GM21381 (cell line): ENCODE measurements at regions not wholly inside any gene's neighbourhood (a gene's known extent, or its start where the extent isn't known, plus 50 kb on each side); places are given as distances from the start of the nearest gene placed in this dataset.
"Not testable (repeated sequence)": the region's sequence is repeated elsewhere in the genome, so short reads cannot be mapped to it uniquely, and the experiment has no call there.

Experiments used
- ATAC-seq: cut with Tn5 transposase; IDR thresholded peaks from one replicate; pipeline ENCODE4 v1.9.1; 2021; ENCODE audit warnings: mild to moderate bottlenecking, moderate library complexity; ENCODE audit not compliant: unreplicated experiment

DNA sequence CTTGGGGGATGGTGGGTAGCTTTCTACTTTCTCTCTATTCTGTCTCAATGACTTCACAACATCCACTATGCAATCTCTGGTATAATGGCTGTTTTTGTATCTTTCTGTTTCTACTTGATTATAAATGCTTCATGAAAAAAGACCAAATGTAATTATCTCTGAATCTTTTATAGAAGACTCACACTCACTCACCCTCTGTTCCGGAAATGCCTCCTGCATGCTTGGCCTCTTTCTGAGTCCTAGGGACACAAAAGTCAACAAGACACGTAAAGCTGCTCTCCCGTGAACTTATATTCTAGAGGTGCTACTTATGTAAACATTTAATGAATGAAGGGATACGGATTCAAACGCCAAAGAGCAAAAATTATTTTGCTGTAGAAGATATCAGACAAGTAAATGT lies 502.2 kb upstream of the SOX11 start:
- no peak for ATAC-seq

DNA sequence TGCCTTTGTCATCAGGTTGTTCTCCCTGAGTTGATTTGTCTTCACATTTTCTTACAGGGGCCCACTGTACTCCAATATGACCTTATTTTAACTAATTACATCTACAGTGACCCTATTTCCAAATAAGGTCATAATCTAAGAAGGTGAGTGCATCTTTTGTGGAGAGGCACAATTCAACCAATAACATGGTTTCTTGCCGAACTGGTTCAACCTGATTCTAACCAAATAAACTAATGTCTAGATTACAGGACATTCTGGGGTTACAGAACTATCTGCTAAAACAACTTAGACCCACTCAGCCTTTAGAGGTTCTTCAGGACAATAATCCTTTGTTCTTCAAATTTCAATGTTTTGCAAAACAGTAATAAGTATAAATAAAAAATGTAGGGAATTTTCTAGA lies 496.5 kb upstream of the SOX11 start:
- ATAC-seq, result no peak

DNA sequence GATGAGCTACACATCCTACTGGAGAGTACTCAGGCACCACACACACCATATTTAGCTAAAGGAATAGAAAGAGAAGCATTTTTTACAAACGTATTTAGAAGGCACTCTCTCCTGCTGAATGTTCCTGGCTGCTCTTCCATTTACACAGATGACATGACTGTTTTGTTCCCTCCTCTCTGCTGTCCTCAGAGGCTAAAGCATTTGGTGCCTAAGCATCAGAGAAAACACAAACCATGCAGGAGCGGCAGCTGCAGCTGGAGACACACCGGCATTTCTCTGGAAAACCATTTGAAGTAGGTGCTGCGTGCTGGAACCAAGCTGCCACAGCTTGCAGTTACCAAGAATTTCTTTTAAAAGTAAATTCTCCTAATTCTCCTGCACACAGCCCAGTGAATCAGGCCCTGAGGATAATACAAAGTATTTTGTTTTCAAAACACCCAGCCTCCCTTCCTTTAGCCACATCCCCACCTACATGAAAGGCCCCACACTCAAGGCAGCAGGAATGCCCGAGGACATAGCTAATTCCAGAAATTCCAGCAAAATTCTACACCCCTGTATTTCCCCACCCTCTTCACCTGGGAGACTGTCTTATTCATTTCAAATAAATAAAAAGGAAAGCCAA lies 488.9 kb upstream of the SOX11 start:
- no peak for ATAC-seq

DNA sequence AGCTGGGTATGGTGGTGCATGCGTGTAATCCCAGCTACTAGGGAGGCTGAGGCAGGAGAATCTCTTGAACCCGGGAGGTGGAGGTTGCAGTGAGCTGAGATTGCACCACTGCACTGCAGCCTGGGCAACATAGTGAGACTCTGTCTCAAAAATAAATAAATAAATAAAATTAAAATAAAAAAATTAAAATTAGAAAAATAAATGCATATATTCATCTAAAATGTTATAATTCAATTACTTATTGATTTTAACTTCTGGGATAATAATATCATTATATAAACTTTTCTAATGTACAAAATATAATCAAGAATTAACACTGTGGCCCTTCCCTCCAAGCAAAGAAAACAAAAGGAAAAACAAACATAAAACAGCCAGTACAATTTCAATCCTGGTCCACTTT lies 485.4 kb upstream of the SOX11 start:
- not testable (repeated sequence) for ATAC-seq

DNA sequence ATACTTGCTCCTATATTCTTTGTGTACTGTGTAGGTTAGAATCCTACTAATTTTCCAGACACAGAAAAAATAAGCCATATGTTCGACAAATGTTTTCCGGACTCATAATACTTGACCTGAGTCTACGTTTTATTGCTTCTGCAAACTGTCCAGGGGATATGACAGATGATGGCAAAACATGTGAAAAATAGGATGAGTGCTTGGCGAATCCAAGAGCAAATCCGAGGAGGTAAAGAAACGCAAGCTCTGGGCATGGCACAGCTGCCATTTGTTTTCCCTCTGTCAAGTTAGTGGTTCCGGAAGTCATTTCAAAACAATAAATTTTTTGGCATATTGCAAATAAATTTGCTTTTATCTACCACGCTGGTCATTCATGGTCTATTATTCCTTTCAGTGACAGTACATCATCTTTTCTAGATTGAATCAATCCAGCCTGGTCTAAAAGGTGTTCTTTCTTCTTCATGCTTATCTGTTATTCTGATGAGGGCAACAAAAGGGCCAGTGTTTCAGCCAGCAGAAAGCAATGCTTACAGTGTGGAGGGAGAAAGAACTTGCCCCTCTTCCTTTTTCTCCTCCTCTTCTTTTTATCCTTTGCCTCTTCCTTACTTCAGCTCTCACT lies 476.1 kb upstream of the SOX11 start:
- no peak for ATAC-seq

DNA sequence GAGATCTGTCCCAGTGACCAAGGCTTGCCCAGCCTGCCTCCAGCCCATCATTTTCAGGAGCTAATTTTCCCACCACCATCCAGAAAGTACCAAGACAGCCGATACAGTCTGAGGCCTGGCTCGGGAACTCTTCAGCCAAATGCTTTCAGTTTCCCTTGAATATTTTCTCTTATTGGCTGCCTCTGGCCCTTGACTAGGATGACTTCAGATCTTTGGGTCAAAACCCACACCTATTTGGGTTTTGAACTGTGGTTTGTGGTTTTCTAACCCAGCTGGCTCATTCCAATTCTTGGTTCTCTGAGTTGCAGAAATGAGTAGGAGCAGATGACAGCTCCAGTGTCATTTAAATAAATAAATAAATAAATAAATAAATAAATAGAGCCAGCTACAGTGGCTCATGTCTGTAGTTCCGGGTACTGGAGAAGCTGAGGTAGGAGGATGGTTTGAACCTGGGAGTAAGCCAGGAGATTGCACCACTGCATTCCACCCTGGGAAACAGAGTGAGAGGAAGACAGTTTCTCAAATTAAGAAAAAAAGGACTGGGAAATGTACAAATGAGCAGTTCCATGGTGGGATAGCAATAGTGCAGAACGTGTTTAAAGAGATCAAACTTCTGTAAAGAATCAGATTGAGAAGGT lies 465.0 kb upstream of the SOX11 start:
- ATAC-seq, result no peak

DNA sequence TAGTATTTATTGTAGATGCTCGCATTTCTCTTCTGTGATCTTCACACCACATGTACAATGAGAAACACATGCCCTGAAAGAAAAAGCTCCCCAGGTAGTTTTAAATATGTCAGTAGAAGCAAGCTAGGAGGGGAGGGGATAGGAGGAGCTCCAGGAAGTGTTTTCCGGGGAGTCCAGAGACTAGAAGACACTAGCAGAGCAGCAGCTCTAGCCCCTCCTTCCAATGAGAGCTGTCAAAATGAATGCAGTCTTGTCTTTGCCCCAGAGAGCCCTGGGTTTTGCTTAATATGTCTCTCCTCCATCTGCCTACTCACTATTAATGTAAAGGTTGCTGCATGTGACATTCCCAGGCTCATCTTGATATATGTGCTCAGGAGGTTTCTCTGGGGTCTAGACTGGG lies 462.6 kb upstream of the SOX11 start:
- no peak for ATAC-seq

DNA sequence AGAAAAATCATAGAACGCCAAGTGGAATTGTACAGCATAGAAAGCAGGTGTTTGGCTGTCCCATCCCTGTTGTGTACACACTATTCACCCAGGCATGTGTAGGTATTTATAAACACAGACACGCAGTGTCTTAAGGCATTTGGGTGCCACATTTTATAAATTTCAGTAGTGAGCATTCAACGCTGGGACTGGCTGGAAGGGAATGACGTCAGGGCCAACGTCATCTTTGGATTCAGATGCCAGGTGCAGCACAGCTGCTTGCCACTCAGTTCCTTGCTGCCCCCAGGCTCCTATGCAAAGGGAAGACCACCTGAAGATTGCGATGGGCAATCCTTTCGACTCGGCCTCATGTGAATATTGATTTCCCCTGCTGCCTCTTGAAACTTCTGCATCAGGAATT lies 461.7 kb upstream of the SOX11 start:
- no peak for ATAC-seq

DNA sequence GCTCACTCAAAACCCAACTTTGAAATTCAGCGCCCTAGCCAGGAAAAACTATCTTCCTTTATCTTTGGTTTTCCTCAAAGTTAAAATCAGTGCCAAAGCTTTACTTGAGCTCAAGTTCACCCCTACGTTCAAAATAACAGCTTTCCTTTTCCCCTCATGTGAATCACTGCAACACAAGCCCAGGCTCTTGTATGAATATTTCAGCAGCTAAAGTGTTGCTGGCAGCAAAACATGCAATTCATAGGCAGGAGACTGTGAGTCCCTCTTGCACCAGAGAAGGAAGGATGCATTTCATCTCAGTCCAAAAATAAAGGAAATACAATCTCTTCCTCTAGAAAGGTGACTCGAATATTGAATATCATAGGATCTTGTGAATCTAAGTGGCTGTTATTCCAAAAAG lies 461.3 kb upstream of the SOX11 start:
- ATAC-seq, result no peak

DNA sequence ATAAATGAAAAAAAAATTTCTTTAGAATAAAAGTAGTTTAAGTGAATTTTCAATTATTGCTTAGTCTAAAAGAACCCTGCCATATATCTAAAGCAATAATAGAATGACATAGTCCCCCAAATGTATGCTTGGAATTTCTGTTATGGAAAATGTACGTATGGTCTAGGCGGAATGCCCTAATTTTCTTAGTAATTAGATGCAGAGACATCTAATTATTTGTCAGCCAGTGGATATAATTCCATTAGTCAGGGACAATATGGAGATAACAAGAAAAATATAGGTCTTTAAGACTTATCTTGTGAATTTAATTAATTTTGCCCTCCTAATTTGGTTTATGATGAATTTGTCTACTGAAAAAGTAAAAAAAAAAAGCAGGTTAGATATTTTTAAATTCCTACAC lies 460.9 kb upstream of the SOX11 start:
- no peak for ATAC-seq

DNA sequence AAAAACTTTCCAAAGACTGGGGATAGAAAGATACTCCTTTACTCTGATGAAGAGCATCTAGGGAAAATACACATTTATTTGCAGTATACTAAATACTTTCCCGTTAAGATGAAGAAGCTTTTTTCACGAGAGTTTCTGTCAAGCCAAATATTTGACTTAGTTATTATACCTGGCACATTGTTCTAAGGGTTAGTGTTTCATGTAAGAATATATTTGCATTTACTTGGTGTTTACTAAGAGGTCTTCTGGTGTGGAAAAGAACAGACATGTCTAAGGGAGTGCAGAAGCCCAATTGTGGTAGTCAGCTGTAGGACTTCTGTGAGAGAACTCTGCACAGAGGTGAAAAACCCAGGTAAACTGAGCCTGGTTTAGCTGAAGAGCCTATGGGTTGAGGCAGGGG lies 457.6 kb upstream of the SOX11 start:
- no peak for ATAC-seq

DNA sequence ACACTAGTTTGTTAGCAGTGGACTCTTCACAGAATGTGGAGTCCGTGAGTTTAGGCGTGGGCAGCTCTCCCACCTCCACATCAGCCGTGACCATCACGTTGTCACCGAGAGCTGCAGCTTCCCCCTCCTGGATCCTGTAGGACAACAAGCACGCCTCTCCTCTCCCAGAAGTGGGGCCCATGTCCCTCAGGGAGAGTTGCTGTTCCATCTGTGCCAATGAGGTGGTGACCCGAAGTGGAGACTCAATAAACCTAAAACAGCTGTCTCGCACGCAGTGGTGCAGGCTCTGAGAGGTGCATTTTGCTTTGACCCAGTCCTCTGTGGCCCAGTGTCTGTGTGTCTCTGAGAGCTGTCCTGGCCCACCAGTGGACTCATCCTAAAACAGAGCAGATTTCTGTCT lies 456.5 kb upstream of the SOX11 start:
- ATAC-seq, result no peak

DNA sequence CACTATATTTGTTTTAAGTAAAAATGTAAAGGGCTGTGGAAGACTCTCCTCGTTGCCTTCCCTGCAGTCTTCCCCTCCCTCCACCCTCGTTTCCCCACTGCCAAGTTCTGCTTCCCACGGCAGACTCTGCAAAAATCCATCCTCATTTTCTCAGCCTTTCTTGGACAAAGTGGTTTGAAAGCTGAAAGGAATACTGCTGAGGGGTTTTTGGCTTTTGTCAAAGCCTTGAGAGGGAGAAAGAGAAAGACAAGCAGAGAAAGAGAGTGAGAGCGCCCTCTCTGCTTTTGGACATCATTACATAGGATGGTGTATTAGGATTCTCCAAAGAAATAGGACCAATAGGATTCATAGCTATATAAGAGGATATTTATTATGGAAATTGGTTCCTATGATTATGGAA lies 455.9 kb upstream of the SOX11 start:
- no peak for ATAC-seq

DNA sequence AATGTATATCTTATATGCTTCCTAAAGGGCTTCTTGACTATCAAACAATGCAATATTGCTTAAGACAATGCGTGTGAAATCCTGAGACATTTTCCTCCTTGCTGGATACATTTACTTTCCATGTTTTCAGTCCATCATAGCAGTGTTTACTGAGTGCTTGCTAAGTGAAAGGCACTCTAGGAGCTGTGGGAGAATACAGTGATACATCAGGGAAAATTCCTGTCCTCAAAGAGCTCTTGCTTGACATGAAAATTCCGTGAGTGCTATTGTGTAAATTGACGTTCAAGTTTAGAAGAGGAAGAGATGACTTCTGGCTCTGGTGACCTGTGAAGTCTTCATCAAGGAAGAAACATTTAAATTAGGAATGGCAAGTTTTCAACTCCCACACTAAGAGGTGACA lies 449.4 kb upstream of the SOX11 start:
- no peak for ATAC-seq

DNA sequence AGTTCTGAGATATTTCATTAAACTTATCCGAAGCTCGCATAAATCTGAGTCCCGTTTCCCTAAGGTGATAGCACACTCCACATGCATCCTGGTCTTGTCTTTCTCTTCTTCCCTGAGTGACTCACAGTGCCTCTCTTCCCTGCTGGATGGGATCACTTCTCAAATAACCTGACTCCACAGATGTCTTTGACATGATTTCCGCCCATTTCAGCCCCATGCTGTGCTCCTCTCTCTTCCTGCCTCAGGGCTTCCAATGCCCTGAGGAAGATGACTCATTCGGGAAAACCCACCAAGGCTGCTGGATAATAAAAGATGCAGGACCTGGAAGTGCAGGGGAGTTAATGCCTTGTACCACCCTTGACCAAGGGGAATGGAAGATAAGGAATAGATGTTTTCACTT lies 441.7 kb upstream of the SOX11 start:
- ATAC-seq, result no peak

DNA sequence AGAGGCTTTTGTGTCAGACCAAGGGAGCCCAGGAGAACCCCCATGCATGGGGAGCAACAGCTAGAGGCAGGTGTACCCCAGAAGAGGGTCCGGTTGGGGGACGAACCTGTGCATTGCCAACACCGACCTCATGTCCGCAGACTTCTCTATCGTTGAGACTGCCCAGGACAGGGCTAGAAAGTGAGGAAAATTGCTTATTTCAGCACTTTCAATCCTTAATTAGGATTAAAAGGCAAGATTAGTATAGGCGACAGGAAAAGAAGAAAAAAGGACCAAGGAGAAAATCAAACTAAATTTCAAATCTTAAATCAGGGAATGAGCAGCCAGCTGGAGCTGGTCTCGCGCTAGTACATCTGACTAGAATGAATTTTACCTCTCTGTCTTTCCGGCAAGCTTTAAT lies 438.9 kb upstream of the SOX11 start:
- no peak for ATAC-seq

DNA sequence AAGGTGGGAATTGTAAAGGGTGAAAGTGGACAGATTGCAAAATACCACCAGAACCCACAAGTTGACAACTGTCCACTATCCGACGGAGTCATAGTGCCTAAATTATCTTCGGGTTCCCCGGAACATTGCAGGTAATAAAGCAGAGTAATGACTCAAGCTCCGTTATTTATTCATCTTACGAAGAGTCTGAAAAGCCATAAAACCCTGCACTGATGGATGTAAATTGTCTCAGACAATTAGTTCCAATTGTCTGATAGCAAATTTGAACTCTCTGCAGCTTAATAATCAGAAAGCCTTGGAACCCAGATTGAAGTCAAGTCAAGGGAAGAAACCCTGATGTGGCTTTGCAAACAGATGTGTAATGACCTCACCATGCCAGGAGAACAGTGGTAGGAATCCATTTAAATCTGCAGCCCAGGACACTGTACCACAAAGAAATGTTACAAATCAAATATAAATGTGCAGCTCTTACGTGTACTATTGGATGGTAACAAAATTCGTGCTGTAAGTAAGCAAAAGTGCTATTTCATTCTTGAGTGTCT lies 437.3 kb upstream of the SOX11 start:
- no peak for ATAC-seq

DNA sequence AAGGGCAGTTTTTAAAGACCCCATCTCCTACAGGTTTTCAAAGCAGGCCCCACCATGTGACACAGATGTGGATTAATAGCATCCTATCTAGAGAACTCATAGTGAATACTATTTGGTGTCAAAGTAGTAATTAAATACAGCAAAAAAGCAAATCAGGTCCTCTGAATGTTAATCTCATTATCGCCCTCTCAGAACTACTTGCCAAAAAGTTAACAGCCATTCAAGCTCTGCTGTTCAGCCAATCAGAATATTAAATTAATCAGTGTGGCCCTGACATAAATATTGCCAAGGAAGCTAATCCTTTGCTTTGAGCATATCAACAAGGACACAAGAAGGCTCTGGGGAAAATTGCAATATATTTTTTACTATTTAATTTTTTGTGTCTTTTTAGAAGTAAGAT lies 428.9 kb upstream of the SOX11 start:
- no peak for ATAC-seq

DNA sequence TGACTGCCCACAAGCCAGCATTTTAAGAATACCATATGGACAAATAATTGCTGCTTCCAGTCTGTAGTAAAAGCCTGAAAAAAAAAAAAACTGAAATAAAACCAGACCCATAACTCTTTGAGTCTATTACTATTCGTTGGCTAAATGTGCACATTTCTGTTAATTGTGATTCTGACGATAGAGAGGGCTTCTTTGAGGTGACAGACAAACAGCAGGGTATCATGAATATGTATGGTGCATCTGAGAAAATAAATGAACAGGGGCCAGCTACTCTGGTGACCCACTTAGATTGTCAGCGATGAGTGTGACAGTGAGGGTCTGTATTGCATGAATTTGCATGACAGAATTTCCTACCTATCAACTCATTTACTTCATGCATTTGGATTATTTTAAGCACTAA lies 427.8 kb upstream of the SOX11 start:
- ATAC-seq, result no peak

DNA sequence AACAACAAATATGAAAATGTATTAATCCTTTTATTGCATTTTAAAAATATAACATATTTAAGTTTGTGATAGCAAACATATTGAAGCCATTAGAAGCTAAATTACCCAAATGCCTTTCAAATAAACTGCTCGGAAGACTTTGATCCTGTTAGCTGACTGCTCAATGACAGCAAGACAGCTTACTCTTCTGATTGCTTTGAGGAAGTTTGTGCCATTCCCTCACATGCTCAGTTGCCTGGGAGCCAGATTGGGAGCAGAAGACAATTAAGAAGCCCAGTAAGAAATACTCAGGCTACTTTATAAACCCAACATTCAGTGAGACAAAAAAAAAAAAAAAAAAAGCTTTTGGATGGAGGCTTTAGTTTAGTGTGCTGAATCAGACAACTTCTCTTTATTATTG lies 407.1 kb upstream of the SOX11 start:
- ATAC-seq, result no peak

DNA sequence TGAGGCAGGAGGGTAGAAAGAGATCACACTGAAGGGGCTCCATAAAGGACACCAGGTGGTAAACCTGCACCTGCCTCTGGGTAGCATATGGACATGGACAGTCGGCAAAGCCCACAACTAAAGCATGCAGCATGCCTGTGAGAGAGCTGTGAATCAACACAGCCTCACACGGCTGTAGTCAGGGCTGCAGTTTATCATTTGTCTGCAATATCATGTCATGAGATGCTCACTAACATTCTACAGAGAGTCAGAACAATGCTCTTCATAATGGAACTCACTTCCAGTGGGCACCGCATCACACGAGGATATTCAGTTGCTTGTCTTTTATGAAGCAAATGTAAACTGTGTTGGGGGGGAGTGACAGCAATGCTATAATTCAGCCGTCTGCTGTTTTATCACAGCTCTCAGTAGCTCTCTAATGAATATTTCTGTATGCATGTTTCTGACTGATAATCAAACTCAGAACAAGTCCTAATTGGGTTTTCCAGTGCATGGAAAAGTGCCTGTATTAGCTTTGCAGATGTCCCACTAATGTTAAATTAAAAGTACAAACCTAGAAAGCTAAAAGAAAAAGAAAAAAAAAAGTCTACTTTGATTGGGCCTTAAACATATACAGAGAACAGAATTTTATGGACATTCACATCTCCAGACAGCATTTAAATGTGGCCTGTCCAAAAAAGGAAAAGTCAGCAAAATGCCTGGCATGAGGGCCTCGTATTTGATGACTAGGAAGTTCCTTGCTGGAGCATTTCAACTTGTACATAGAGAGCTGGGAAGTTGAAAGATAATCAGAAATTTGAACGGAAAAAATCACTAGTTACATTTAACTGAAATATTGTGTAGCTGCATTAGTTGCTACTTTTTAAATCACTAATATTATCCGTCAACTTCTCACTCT lies 406.1 kb upstream of the SOX11 start:
- ATAC-seq, result no peak
